GM19043 (cell line): ENCODE measurements at regions not wholly inside any gene's neighbourhood (a gene's known extent, or its start where the extent isn't known, plus 50 kb on each side); places are given as distances from the start of the nearest gene placed in this dataset.

ENCODE experiments used
- ATAC-seq: cut with Tn5 transposase; IDR thresholded peaks from one replicate; pipeline ENCODE4 v1.9.1; 2021; ENCODE audit warnings: low read depth; ENCODE audit not compliant: unreplicated experiment

DNA sequence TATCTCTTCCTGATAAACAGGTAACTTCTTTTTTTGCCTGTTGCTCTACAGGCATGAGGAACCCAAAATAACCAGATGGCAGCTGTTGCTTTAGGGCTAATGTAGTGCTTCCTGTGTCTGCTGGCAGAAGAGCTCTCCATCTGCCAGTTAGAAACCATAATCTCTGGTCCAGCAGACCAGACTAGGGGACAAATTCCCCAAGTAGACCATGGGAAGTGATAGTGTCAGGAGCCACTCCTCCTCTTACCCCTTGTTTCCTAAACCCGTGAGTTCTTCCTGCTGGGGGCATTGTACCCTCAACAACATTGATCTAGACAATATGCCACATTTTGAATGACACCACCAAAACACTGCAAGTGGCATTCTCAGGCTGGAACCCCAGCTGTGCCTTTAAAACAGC is 135.9 kb downstream of the DLEU7 start:
- no peak for ATAC-seq

DNA sequence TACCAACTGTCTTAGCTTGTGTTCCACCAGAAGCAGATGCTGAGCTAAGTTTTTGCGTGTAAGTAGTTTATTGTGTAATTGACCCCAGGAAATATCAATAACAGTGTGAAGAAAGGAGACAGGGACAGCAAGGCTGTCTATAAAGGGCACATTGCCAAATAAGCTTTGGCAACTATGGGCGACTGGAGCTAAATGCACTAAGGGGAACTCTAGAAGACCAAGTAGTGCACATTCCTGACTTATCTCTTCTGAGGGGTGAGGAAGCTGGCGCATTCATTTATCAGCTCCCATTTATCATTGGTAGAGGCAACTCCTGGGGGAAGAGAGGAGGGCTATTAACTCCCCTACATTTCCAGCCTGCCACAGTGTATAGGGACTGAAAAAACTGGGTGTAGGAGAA is 135.0 kb downstream of the DLEU7 start:
- no peak for ATAC-seq

DNA sequence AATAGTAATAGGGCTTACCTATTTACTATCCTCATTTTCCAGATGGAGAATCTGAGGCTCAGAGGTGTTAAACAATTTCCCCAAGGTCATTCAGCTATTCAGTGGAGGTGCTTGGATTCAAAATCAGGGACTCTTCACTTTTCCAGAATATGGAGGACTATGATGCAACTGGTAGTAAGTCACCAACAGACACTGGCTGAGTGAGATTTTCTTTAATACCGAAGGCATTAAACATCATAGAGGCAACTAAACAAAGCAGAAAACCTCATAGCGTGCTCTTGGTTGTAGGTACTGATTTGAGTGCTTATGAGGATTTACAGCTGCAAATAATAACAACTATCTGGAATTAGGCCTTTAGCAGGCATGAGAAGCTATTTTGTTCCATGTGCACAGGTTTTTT is 134.4 kb downstream of the DLEU7 start:
- no peak for ATAC-seq

DNA sequence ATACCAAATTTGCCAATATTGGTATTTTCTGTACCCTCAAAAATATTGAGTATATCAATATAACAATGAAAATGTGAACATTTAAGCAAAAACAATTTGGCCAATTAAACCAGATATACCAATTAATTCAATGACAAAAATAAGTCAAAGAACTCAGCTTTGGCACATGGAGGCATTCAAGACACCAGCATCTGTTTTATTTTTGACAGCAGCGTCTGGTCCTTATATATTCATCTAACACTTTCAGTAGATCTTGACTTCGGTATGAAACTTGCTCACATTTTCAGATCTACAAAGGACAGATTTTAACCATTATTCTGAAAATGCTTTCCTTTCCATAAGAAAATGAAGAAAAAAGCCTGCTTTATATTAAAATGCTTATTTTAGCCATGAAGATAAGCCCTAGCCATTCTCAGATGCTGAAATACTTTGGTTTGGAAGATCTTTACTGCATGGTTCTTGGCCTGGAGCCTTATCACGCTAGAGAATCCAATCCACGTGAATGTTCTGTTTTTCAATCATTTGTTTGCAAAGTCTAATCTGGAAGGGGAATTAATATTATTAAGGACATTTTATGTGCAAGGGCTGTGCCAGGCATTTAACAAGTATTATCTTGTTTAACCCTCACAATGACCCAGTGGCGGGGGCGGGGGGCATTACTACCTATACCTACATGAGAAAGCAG is 132.2 kb downstream of the DLEU7 start:
- no peak for ATAC-seq

DNA sequence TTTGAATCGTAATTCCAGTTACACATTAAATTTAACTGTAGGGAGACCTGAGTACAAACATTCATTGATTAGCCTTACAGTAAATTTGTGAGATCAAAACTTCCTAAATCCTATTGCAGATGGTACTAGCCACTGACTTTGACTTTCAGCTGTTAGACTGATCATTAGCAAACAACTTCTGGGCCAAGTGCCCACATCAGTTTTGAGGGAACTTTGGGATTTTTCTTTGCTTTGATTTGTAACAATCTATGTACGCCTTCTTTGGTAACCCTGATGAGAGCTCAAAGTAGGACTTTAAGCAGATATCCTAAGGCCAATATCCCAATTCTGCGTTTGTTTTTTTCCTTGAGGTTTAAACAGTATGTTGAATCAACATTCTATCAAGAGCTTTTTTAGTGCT is 131.5 kb downstream of the DLEU7 start:
- no peak for ATAC-seq

DNA sequence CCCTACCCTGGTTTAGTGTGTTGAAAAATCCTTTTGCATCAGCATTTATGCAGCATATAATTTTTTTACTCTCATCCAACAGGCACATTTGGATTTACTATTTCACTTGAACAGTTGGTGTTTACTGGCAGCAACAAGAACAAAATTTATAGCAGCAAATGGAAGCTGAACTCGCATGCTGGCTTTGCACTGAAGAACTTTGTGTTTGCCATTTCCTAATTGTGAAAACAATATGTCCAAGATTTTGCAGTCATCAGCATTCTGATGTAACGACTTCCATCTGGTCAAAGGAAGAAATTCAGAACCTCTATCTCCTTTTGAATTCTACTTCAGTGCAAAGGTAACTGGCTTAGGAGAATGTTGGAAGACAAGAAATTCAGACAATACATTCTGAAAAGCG is 131.0 kb downstream of the DLEU7 start:
- no peak for ATAC-seq

DNA sequence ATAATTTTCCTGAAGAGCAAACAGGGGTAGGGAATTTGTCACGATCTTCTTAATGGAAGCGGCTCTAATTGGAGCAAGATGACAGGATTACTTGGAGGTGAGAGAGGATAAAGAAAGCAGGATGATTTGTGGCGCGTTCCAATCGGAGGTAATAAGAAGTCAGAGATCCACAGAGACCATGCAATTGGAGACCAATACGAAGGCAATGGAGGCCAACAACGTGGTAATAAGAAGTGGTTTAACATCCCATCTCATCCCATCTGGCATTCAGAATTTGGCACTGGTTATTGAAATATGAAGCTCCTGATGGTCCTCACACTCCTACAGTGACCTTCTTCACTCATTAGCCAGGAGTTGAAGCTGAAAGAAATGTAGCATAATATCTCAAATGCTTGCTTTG is 130.6 kb downstream of the DLEU7 start:
- ATAC-seq, result no peak

DNA sequence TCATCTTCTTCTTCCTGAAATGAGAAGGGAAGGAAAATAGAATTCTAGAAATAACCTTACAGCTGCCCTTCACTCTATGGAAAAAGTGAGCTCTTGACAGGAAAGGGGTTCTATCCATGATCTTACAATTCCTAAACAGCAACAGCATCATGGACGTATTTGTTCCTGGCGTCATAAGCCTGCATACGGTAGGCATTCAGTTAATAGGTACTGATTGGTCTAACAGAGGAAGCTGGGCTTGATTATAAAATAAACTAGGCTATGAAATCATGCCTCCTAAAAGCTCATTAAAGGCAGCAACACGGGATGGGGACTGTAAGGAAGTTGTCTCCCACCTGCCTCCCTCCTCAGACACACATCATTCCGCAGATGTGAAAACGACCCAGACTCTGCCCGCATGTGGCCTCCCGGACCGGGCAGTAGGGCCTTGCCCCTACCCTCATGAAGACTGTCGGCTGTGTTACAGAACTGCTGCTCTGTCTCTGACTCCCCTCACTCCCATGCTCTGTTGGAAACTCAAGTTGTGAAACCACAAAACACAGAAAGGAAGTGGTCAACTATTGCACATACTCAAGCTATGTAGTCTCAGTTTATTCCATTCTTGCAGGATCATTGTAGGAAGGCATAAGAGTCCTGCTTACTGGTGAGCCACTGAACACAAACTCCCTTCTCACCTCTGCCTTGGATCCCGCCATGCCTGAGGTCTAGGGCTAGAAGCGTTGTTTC is 129.8 kb downstream of the DLEU7 start:
- peak; percentile 87 for ATAC-seq

DNA sequence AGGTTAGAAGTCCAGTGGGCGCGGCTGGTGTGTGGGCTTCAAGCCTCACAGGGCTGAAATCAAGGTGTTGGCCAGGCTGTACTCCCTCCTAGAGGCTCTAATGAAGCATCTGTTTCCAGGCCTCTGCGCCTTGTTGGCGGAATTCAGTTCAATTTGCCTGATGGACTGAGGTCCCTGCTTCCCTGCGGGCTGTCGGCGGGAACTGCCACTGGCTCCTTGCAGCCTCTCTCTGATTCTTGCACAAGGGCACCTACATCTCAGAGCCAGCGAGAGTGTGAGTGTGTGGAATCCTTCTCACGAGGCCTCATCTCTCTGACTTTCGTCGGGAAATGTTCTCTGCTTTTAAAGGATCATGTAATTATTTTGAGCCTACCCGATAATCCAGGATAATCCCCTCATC is 128.6 kb downstream of the DLEU7 start:
- no peak for ATAC-seq

DNA sequence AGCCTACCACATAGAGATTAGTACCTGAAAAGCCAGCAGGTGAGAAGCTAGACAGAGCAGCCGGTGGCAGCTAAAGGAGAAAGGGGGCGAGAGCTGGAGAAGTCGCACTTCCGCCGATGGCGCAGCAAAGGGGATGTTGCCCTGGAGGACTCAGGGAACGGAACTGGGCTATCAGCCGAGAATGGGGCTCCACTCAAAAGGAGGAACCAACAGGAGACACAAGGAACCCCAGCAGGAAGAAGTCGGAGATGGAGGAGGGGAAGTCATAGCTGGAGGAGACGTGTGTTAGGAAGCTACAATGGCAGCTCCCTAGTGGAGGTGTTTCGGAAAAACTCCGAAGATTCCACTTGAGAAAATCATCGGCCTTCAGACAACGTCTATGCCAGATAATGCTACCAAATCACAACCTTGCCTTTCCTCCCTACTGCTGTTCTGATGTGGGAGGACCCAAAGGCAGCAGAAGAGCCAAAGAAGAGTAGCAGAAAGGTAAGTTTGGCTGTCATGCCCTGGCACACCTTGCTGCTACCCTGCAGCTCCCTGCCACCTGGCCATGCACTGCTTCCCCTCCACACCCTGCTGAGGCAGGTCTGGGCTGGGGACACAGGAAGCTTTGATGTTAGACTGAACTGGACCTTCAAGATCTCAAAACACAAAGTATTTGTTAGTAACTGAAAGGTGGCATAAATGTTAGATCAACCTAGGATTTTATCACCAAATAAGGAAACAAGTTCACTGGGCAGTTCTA is 127.9 kb downstream of the DLEU7 start:
- ATAC-seq, result no peak

DNA sequence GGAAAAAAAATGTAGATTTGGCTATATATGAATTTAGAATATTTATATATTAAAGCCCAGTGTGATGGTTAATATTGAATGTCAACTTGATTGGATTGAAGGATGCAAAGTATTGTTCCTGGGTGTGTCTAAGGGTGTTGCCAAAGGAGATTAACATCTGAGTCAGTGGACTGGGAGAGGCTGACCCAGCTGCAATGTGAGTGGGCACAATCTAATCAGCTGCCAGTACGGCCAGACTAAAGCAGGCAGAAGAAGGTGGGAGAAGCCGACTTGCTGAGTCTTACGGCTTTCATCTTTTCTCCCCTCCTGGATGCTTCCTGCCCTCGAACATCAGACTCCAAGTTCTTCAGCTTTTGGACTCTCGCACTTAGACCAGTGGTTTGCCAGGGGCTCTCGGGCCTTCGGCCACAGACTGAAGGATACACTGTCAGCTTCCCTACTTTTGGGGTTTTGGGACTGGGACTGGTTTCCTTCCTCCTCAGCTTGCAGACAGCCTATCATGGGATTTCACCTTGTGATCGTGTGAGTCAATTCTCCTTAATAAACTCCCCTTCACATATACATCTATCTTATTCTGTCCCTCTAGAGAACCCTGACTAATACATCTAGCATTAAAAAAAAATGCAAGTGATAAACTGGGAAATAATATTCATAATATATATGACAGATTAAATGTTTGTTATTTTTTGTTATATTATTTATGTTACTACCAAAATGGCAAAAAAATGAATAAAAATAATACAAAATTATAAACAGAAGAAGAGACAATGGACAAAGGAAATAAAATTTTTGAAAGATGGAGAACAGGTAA is 122.4 kb downstream of the DLEU7 start:
- no peak for ATAC-seq

DNA sequence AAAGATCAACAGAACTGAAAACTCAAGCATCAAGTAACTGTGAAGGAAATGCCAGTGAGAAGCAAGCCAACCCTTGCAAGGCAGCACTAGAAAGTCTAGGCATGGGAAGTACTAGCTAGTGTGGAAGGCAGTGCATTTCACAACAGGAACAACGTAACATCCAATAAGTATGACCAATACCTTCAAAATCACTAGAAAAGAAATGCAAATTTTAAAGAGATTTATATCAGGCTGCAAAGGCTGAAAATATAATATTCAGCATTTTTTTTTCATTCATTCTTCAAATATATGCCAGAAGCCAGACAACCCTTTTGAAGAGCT is 121.9 kb downstream of the DLEU7 start:
- ATAC-seq, result no peak

DNA sequence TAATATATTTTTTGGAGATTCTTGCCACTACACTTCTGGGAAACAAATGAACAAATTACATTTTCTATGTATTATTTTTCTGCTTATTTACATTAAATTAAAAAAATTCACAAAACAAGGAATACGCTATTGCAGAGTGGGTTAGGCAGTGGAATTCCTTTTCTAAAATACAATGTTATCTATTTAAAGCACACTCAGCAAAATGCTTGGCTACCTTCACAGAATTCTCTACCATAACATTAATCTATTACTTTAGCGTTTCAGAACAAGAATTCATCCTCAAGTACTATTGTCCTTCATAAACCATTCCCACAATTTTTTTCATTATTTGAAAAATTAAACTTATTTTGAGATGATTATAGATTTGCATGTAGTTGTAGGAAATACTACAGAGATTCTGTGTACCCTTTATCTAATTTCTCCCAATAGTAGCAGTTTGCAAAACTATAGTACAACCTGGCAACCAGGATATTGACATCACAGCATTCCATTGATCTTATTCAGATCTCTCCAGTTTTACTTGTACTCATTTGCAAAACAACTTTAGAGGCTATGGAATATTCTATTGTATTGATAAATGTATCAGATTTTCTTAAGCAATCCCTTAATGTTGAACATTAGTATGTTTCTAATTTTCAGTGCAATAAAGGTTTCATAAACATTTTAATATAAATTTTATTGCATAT is 120.9 kb downstream of the DLEU7 start:
- no peak for ATAC-seq

DNA sequence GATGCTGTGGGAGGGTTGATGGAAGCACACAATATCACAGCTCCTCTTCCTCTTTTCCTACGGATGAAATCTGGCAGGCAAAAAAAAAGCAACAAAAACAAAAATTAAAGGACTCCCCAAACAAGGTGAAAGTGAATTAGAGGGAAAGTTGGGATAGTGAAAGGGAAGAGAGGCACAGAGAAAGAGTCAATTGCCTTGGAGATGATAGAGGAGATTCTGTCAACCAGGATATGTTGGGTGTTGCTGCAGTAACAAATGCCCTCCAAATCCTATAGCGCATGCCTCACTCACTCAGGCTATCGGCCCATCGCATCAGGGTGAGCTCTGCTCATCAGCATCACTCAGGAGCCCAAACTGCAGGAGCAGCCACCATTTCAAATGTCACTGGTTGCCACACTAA is 119.1 kb downstream of the DLEU7 start:
- ATAC-seq, result no peak

DNA sequence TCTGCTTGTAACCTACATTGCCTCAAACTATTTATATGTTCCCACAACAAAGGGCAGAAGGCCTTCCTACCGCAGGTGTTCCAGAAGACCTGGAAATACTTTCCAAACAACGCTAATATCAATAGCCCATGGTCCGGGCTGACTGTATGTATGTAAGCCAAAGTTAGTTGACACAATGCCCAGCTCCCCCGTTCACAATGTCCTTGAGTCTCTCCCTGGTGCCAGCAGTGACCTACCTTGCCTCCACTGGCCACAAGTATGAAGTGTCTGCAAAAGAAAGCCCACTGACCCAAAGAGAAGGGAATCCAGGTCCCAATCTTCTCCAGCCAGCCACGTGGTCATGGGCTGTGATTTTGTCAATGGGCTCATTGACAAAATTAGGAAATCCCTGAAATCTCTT is 118.6 kb downstream of the DLEU7 start:
- ATAC-seq, result no peak

DNA sequence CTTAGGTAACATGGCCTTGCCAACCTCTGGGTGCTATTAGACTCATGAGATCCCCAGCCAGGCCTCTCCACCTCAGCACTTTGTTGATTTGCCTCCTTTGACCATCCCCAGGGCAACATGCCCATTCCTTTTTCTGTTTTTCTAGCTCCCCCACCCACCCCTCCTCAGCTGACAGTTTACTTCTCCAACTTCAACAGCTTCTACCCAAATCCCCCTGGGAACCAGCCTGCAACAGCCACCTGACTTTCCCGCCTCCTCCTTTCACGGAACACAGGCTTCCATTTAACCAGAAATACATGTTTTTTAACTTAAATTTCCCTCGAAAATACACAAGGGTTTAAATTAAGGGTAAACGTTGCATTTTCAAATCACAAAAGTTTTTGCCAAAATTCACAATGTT is 117.3 kb downstream of the DLEU7 start:
- ATAC-seq, result no peak

DNA sequence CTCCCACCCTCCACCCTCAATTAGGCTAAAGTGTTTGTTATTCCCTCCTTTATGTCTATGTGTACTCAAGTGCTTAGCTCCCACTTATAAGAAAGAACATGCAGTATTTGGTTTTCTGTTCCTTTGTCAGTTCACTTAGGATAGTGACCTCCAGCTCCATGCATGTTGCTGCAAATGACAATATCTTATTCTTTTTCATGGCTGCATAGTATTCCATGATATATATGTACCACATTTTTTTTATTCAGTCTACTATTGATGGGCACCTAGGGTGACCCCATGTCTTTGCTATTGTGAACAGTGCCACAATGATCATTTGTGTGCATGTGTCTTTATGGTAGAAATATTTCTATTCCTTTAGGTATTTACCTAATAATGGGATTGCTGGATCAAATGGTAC is 114.3 kb downstream of the DLEU7 start:
- ATAC-seq, result no peak

DNA sequence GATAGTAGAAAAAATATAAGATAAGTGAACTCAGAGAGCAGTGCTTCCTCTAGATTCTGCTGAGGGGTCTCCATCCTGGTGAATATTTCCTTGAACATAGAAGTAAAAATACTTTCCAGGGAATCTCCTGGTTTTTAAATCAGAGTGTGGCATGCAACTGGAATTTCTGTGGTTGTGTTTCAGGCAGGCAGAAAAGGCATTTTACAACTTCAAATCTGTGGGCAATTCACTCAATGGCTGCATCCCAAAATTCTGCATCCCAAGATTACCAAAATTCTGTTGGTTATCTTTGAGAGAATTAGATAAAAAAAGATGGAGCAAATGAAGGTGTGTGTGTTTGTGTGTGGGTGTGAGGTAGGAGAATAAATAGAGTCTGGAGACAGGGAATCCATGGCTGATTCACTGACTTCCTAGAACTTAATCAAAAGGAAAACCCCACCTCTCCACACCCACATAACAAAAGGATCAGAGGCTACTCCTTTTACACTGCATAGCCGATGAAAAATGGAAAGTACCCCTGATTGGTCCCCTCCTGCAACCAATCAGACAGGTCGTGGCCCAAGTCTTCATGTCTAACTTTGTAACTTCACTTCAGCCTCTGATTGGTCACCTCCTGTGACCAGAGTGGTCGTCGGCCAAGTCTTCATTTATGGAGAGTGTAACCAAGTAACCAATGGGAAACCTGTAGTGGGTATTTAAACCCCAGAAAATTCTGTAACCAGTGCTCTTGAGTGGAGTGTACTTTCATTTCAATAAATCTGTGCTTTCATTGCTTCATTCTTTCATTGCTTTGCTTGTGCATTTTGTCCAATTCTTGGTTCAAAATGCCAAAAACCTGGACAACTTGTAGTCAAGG is 112.8 kb downstream of the DLEU7 start:
- no peak for ATAC-seq

DNA sequence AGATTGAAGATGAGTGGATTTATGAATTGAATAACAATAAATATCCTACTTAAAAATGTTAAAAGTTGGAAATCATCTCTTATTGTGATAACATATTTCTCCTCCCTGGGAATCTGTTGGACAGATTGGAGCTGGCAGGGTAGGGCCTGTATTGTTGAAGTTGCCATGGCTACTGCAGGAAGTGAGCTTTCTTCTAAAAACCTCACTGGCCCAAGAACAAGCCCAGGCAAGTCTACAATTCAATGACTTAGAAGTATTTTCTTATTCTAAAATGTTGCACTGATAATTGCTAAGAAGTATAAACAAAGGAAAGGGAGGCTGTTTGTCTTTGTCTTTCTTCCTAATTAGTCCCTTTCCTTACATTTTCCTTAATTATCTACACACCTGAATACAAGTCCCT is 112.1 kb downstream of the DLEU7 start:
- no peak for ATAC-seq

DNA sequence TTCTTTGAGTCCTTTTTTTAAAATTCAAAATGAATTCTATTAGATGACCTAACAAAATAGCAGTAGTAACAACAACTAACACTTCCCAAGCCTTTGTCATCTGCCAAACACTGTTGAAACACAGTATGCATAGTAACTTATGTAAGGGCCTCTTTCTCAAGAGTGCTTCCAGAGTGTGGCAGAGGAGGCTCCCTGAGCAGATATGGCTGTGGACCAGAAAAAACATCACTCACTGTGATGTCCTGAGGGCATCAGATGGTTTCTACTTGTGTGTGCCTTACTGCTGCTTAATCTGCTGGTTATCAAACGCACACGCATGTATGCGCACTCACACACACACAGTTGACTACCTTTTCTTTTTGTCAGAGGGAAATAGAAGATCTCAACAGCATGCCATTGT is 110.8 kb downstream of the DLEU7 start:
- no peak for ATAC-seq
